Ishikawa (cell line): ENCODE measurements at regions not wholly inside any gene's neighbourhood (a gene's known extent, or its start where the extent isn't known, plus 50 kb on each side); places are given as distances from the start of the nearest gene placed in this dataset.

Experiments
- CEBPB ChIP-seq: IDR thresholded peaks from 2 replicates; pipeline ENCODE4 v1.6.1; 2012
- CREB1 ChIP-seq: IDR thresholded peaks from 2 replicates; pipeline ENCODE4 v1.6.1; 2012; ENCODE audit warnings: low read depth
- EP300 ChIP-seq: IDR thresholded peaks from 2 replicates; pipeline ENCODE4 v1.6.1; 2012; ENCODE audit warnings: borderline replicate concordance
- MAX ChIP-seq: IDR thresholded peaks from 2 replicates; pipeline ENCODE4 v1.6.1; 2012
- RAD21 ChIP-seq: IDR thresholded peaks from 2 replicates; pipeline ENCODE4 v1.6.1; 2012; ENCODE audit warnings: low read depth
- REST ChIP-seq: IDR thresholded peaks from 2 replicates; pipeline ENCODE4 v1.6.1; 2012; ENCODE audit warnings: low read depth, mild to moderate bottlenecking
- TAF1 ChIP-seq: IDR thresholded peaks from 2 replicates; pipeline ENCODE4 v1.6.1; 2012; ENCODE audit warnings: low read depth, mild to moderate bottlenecking
- TCF12 ChIP-seq: IDR thresholded peaks from 2 replicates; pipeline ENCODE4 v1.6.1; 2012; ENCODE audit warnings: low read depth
- TEAD4 ChIP-seq: IDR thresholded peaks from 2 replicates; pipeline ENCODE4 v1.6.1; 2012
- YY1 ChIP-seq: IDR thresholded peaks from 2 replicates; pipeline ENCODE4 v1.6.1; 2012; ENCODE audit warnings: low read depth
- ZBTB7A ChIP-seq: IDR thresholded peaks from 2 replicates; pipeline ENCODE4 v1.6.1; 2012; ENCODE audit warnings: low read depth

- TF ChIP-seq YY1 (no peak), MAX (no peak), TAF1 (no peak), RAD21 (no peak), REST (no peak), ZBTB7A (no peak), EP300 (no peak), CREB1 (no peak), CEBPB (no peak), TCF12 (no peak), TEAD4 (no peak)
Measured at GRCh38 chr18:24979235-24979634, 372.7 kb downstream of the ZNF521 start.
